ENCODE measurements at regions not wholly inside any gene's neighbourhood (a gene's known extent, or its start where the extent isn't known, plus 50 kb on each side); places are given as distances from the start of the nearest gene placed in this dataset.
"Not testable (repeated sequence)": the region's sequence is repeated elsewhere in the genome, so short reads cannot be mapped to it uniquely, and the experiment has no call there.

DNA sequence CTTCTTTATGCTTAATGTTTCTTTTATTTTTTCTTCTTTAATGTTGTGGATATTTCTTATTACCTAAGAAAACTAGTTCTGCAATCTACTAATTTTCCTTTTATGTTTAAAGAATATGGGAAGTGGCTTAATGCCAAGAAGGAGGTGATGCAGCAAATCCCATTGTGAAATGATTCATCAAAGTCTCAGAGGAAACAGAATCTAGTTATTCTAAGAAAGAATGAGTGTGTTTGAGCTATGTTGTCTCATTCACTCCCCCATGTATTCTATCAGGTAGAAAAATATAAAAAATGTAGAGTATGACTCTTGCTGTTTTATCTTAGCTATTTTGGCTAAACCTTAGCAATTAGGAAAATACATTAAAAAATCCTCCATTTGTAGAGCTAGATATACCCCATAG, 659.9 kb upstream of the RGS18 start:
- no peak for DNase-seq (ENCODE audit: low read depth)

DNA sequence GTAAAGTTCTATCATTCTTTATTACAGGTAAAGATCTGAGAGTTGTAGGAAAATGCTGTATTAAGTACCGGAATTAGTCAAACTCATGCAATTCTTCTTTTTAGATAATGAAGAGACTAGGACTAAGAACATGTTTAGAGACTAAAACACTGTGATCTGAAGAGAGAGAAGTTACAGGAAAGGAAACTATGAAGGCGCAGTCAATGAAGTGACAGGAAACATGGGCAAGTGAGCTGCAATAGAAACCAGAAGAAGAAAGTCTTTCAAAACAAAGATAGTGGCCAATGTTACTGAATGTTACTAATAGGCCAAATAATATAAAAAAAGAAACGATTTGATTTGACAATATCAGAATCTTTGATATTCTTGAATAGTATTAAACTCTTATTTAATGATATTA, 659.4 kb upstream of the RGS18 start:
- no peak for DNase-seq (ENCODE audit: low read depth)

DNA sequence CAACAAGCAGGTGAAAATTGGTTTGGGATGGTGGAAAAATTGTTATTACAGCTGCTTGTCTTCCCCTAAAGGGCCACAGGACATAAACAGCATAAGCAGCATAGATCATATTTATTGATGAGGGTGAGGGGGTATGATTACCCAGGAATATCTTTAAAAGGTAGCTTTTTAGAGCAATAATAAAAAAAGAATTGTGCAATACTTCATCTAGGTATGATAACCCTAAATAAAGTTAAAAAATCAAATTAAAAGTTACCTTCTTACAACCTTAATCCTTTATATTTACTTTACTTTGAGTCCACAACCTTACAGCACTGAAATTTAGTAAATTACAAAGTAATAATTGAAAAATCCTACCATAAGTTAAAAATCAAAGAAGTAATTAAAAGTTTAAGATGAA, 653.3 kb upstream of the RGS18 start:
- DNase-seq (ENCODE audit: low read depth) = no peak

- no peak for DNase-seq (ENCODE audit: low read depth)
Measured at GRCh38 chr1:191508239-191508638, 650.0 kb upstream of the RGS18 start.

DNA sequence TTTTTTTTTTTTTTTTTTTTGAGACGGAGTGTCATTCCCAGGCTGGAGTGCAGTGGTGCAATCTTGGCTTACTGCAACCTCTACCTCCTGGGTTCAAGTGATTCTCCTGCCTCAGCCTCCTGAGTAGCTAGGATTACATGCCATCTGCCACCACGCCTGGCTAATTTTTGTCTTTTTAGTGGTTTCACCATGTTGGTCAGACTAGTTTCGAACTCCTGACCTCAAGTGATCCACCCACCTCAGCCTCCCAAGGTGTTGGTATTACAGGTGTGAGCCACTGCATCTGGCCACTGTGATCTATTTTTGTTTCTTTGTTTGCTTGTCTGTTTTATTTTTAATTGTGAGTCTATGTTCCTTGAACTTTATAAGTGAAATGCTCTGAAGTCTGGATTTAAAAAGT, 646.8 kb upstream of the RGS18 start:
- DNase-seq (ENCODE audit: low read depth) = not testable (repeated sequence)

DNA sequence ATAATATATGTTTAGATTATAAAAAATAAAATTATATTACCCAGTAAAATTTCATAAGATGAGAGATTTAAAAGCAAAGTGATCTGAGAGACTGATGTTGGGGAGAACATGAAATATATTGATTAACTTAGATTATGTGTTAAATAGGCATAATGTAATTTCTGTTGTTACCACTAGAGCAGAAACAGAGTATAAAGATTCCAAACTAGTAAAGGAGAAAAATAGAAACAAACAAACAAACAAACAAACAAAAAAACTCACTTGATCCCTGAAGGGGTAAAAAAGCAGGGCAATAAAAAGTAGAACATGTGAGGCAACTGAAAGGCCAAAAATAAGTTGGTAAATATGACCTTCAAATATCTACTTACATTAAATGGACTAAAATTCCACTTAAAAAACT, 640.4 kb upstream of the RGS18 start:
- DNase-seq (ENCODE audit: low read depth) = no peak

DNA sequence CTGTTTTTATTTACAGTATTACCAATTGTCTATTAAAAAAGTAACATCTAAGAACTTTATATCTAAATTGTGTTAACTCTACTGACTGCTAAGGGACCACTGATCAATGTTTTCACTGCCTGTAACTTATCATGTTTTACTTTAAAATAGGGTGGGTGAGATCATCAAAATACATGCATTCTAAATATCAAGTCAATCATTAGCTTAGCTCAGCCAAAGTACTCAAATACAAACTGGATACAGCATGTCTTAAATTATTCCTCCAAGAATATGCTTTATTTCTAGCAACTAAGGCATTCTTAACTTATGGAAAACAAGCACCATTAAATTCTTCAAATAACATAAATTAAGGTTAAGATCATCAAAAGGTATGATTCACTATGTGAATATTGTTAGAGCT, 638.7 kb upstream of the RGS18 start:
- no peak for DNase-seq (ENCODE audit: low read depth)

DNA sequence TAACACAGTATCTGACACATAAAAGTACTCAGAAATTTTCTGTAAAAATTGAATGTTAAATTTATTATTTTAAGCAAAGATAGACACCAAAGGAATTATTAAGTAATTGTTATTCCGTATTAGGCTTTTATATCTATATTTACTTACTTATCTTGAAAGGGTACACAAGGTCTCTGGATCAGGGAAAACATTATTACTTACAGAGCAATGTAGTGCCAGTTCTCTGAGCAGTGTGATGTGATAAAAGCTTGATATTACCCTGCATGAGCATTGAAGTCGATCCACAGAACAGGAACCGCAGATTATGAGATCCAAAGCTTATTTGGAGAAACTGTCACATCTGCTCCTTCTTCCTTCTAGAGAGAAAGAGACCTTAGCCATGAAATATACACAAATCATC, 637.9 kb upstream of the RGS18 start:
- DNase-seq (ENCODE audit: low read depth) = no peak

DNA sequence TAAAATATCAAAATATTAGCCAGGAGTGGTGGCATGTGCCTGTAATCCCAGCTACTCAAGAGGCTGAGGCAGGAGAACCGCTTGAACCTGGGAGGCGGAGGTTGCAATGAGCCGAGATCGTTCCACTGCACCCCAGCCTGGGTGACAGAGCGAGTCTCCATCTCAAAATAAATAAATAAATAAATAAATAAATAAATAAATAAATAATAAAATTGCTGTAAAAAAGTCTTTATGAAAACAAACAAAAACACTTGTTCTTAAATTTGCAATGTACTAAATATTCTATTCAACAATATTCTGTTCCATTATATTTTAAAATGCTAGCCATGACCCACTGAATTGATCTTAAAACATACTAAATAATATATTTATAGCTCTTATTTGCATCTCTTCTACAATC, 632.3 kb upstream of the RGS18 start:
- DNase-seq (ENCODE audit: low read depth) = not testable (repeated sequence)

- DNase-seq (ENCODE audit: low read depth) = no peak
Measured at GRCh38 chr1:191528275-191528674, 630.0 kb upstream of the RGS18 start.

GRCh38 chr1:191530928-191531327, 627.3 kb upstream of the RGS18 start:
- no peak for DNase-seq (ENCODE audit: low read depth)

DNA sequence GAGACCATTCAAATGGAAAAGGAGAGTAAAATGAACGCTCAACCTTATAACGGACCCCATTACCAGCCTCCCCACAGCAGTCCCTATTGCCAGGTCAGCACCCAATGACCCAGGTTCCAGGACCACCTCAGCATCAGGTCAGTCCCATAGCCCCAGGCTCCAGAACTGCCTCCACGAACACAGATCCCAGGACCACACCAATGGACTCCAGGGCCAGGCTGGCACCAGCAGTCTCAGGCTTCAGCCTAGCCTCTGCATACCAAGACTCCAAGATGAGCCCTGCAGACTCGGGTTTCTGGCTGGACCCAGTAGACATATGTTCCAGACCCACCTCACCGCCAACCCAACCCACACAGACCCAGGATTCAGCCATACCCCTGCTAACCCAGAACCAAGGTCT, 625.0 kb upstream of the RGS18 start:
- DNase-seq (ENCODE audit: low read depth) = no peak

DNA sequence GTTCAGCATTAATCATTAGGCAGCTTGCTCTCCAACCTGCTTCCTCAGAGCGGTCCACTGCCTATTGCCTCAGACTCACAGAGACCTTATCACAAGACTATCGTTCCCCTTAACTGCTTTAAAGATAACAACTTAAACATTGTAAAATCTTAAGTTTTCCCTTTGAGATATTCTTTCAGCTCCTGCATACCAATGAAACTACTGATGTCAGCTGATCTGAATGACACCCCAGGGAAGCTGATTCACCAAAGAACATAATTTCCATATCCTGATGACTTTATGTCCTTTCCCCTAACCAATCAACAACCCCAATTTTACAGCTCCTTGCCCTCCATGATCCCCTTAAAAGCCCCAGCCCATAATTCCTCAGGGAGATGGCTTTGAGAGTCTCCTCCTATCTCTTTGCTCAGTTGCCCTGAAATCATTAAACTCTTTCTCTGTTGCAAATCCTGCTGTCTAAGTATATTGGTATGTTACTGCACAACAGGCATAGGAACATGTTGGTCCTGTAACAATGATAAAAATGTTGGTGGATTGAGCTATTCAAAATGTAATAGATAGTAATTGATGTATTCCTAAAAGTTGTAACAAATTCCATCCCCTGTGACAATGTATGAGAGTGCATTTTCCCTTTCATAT, 621.4 kb upstream of the RGS18 start:
- DNase-seq (ENCODE audit: low read depth) = no peak

DNA sequence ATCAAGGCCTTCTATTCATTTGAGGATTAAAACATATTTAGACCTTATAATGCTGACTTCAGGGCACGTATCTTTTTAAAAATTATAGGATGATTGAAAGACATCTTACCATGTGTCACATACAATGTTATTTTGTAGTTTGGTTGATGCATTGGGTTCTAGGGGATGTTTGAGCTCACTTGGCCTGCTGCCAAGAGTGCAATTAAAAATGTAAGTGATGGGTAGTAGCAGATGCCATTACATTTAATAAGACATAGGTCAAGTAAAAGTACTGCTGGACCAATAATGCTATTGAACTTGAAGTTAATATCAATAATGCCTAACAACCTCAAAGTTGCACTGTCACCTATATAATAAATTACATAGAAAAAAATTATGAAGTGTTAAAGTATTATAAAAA, 616.5 kb upstream of the RGS18 start:
- DNase-seq (ENCODE audit: low read depth) = no peak

DNA sequence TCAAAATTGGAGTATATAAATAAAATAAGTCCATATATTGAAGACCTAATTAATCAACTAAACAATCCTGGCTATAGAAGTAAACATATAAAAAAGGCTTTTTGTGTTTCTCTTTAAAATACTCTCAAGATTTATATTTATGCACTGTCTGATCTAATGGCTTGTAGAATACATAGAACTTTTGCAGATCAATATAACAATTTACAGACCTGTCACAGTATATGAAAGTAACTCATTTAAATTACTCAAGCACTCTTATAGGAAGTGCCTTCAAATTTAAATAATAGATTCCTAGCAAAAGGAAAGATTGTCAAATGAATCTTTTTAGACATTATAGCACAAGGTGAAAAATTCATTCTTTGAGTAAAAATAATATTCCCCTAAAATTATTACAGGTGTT, 615.8 kb upstream of the RGS18 start:
- no peak for DNase-seq (ENCODE audit: low read depth)

DNA sequence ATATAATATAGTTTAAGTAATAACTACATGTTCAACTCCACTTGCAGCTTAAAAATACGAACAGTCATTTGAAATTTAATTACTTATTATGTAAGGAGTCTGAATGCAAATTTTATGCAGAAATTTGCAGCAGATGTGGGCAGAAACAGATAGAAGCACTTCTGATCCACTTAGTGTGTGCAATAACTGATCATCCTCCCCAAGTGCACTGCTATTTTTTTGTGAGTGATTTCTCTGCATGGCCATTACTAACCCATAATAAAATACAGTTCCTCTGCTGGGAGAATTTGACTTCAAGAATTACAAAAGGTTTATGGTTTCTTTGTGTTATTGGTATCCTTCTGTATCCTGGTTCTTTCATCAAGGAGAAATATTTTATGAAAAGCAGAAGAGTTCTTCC, 611.5 kb upstream of the RGS18 start:
- no peak for DNase-seq (ENCODE audit: low read depth)

- no peak for DNase-seq (ENCODE audit: low read depth)
Measured at GRCh38 chr1:191551019-191551418, 607.2 kb upstream of the RGS18 start.

GRCh38 chr1:191558379-191558778, 599.9 kb upstream of the RGS18 start:
- peak; percentile 4 for DNase-seq (ENCODE audit: low read depth)

DNA sequence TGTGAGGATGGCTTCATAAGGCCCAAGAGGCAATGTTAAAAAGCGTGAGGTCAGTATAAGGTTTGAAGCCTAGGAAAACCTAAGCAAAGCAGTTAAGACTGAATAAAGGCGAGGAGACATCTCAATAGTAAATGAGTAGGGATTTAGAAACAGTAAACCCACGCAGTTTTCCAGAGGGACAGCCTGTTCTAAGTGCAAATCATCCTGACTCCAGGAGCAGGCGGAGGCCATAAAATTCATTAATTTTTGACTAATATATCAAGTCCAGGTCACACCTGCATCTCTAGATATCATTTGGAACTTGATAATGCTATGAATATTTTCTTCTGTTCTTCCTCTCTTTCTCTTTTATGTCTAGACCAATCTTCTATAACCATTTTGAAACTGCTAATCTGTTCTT, 597.0 kb upstream of the RGS18 start:
- DNase-seq (ENCODE audit: low read depth) = no peak

GRCh38 chr1:191564275-191564674, 594.0 kb upstream of the RGS18 start:
- no peak for DNase-seq (ENCODE audit: low read depth)

DNA sequence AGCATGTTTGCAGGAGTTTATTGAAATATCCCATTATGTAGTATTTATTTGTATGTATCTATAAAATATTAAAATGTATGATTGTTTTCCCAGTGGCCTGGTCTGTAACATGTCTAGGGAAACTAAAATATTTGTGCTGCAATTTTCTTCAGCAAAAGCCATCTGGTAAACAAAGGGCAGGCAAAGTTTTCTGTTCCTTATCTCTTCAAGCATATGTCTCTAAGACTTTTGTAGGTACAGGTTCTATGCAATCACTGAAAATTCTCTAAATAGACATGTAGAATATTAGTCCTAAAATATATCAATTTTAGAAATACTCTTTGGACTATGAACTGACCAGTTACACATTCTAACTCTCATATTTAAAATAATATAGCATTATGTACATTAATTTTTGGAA, 585.8 kb upstream of the RGS18 start:
- DNase-seq (ENCODE audit: low read depth) = no peak

DNA sequence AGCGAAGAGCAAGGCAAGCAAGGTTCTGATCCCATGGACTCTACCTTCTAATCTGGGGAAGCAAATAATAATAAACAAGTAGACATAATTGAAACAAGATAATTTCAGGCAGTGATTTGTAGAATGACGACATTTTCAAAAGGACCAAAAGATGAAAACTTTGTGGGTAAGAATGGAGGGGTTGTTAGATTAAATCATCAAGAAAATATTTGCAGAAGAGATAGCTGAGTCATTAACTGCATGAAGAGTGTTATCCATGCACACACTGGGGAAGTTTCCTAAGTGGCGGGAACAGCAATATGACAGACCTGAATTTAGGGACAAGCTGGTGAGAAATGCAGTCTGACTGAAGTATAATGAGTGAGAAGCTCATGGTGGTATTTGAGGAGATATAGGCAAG, 583.1 kb upstream of the RGS18 start:
- DNase-seq (ENCODE audit: low read depth) = peak; percentile 13

DNA sequence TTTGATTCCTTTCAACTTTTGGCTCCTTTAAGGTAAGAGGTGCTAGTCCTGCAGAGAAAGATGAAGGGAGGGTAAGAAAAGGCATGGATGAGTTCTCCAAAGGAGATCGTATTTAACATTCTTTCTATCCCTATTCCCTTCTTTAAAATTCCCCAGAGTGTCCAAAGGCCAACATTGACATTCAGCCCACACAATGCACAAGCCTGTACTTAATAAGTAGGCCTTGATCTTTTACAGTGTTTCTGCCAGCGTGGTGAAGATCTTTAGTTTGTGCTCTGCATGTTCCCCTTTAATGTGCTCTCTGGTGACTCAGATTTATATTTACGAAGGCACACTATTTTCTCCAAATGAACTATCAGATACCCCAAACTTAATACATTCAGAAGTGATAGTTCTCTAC, 582.5 kb upstream of the RGS18 start:
- DNase-seq (ENCODE audit: low read depth) = no peak

GRCh38 chr1:191577213-191577612, 581.0 kb upstream of the RGS18 start:
- DNase-seq (ENCODE audit: low read depth) = no peak

GRCh38 chr1:191578281-191578680, 580.0 kb upstream of the RGS18 start:
- DNase-seq (ENCODE audit: low read depth) = no peak

Measured in Daoy (cell line).